ENCODE measurements at regions not wholly inside any gene's neighbourhood (a gene's known extent, or its start where the extent isn't known, plus 50 kb on each side); places are given as distances from the start of the nearest gene placed in this dataset.

DNA sequence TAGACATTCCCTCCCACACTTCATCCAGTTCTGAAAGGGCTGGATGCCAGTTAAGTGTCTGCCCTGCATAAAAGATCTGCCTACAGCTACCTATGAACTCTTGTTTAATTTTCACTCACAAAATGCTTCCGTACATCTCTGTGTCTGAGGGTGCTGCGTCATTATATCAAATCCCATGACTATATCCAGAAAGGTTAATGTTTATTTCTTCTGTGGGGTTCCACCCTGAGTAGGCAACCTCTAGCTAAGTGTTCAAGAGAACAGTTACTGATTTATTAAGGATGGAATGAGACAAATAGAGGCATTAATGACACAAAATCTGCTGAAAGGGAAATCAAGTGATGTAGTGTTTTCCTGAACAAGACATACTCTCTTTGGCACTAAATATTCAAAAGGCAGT, 220.2 kb downstream of the MTHFS start (continued):
- TF ChIP-seq, protein P1, sequence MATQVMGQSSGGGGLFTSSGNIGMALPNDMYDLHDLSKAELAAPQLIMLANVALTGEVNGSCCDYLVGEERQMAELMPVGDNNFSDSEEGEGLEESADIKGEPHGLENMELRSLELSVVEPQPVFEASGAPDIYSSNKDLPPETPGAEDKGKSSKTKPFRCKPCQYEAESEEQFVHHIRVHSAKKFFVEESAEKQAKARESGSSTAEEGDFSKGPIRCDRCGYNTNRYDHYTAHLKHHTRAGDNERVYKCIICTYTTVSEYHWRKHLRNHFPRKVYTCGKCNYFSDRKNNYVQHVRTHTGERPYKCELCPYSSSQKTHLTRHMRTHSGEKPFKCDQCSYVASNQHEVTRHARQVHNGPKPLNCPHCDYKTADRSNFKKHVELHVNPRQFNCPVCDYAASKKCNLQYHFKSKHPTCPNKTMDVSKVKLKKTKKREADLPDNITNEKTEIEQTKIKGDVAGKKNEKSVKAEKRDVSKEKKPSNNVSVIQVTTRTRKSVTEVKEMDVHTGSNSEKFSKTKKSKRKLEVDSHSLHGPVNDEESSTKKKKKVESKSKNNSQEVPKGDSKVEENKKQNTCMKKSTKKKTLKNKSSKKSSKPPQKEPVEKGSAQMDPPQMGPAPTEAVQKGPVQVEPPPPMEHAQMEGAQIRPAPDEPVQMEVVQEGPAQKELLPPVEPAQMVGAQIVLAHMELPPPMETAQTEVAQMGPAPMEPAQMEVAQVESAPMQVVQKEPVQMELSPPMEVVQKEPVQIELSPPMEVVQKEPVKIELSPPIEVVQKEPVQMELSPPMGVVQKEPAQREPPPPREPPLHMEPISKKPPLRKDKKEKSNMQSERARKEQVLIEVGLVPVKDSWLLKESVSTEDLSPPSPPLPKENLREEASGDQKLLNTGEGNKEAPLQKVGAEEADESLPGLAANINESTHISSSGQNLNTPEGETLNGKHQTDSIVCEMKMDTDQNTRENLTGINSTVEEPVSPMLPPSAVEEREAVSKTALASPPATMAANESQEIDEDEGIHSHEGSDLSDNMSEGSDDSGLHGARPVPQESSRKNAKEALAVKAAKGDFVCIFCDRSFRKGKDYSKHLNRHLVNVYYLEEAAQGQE (IDR thresholded peaks at IDR 0.05; ENCODE audit: low read depth, low read length), result no peak
- TF ChIP-seq TEAD4 (IDR thresholded peaks at IDR 0.05; ENCODE audit: borderline replicate concordance, insufficient read depth) (no peak), FOXJ3 (CRISPR knock-in tag; IDR thresholded peaks at IDR 0.05) (no peak), EP300 (IDR thresholded peaks at IDR 0.05; ENCODE audit: borderline replicate concordance in 1 of 2, low read depth in 1 of 2, low read length in 1 of 2) (no peak), RCOR1 (IDR thresholded peaks at IDR 0.05; ENCODE audit: low read length) (no peak), NRF1 (IDR thresholded peaks at IDR 0.05; ENCODE audit: low read depth, low read length) (no peak), RFX5 (IDR thresholded peaks at IDR 0.05; ENCODE audit: low read length) (no peak)
- TF ChIP-seq, protein P2, sequence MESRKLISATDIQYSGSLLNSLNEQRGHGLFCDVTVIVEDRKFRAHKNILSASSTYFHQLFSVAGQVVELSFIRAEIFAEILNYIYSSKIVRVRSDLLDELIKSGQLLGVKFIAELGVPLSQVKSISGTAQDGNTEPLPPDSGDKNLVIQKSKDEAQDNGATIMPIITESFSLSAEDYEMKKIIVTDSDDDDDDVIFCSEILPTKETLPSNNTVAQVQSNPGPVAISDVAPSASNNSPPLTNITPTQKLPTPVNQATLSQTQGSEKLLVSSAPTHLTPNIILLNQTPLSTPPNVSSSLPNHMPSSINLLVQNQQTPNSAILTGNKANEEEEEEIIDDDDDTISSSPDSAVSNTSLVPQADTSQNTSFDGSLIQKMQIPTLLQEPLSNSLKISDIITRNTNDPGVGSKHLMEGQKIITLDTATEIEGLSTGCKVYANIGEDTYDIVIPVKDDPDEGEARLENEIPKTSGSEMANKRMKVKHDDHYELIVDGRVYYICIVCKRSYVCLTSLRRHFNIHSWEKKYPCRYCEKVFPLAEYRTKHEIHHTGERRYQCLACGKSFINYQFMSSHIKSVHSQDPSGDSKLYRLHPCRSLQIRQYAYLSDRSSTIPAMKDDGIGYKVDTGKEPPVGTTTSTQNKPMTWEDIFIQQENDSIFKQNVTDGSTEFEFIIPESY (IDR thresholded peaks at IDR 0.05; ENCODE audit: borderline replicate concordance, low read depth), result no peak

DNA sequence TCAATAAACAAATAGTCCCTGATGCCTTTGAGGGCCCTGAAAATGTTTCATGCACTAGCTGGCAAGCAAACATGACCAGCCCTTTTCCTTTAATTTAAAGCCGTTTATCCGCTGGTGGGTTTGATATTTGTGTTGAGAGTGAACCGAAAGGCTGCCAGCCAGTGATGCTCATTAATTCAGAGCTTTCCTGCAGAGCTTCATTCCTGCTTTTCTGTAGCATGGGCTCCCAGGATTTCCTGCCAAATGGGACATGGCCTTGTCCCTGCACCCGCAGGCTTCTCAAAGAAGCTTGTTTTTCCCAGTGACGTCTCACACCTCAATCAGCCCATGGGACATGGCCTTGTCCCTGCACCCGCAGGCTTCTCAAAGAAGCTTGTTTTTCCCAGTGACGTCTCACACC, 219.6 kb downstream of the MTHFS start:
- no peak overlapping the region for H3K4me3 ChIP-seq (ENCODE audit: low read depth in 2 of 2, low read length in 1 of 2)
- H3K4me1 ChIP-seq (ENCODE audit: control insufficient read depth in 1 of 2, insufficient read depth in 2 of 2, low read depth in 1 of 2, low read length in 1 of 2), result peaks cover 6 to 29% of the 10 kb centered on the region in 2 experiments; a peak in 3 of 4 replicates
- TF ChIP-seq, protein P3, sequence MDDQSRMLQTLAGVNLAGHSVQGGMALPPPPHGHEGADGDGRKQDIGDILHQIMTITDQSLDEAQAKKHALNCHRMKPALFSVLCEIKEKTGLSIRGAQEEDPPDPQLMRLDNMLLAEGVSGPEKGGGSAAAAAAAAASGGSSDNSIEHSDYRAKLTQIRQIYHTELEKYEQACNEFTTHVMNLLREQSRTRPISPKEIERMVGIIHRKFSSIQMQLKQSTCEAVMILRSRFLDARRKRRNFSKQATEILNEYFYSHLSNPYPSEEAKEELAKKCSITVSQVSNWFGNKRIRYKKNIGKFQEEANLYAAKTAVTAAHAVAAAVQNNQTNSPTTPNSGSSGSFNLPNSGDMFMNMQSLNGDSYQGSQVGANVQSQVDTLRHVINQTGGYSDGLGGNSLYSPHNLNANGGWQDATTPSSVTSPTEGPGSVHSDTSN (IDR thresholded peaks at IDR 0.05), result no peak
- TF ChIP-seq TCF12 (IDR thresholded peaks at IDR 0.05), result no peak
- TF ChIP-seq FOXM1 (IDR thresholded peaks at IDR 0.05; ENCODE audit: low read depth), result no peak
- TF ChIP-seq, protein P4, sequence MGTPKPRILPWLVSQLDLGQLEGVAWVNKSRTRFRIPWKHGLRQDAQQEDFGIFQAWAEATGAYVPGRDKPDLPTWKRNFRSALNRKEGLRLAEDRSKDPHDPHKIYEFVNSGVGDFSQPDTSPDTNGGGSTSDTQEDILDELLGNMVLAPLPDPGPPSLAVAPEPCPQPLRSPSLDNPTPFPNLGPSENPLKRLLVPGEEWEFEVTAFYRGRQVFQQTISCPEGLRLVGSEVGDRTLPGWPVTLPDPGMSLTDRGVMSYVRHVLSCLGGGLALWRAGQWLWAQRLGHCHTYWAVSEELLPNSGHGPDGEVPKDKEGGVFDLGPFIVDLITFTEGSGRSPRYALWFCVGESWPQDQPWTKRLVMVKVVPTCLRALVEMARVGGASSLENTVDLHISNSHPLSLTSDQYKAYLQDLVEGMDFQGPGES (IDR thresholded peaks at IDR 0.05; ENCODE audit: low read depth, low read length), result no peak
- TF ChIP-seq, protein P5, sequence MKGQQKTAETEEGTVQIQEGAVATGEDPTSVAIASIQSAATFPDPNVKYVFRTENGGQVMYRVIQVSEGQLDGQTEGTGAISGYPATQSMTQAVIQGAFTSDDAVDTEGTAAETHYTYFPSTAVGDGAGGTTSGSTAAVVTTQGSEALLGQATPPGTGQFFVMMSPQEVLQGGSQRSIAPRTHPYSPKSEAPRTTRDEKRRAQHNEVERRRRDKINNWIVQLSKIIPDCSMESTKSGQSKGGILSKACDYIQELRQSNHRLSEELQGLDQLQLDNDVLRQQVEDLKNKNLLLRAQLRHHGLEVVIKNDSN (IDR thresholded peaks at IDR 0.05; ENCODE audit: borderline replicate concordance, low read depth), result no peak
- TF ChIP-seq RFX5 (IDR thresholded peaks at IDR 0.05; ENCODE audit: low read length), result no peak
- TF ChIP-seq NRF1 (IDR thresholded peaks at IDR 0.05; ENCODE audit: low read depth, low read length), result no peak
- TF ChIP-seq CHD2 (IDR thresholded peaks at IDR 0.05; ENCODE audit: low read length, partially characterized antibody), result no peak
- TF ChIP-seq NFIC (IDR thresholded peaks at IDR 0.05; ENCODE audit: borderline replicate concordance), result no peak
- no peaks in the 10 kb centered on the region for H3K36me3 ChIP-seq (replicated peaks in 1 of 2; ENCODE audit: control insufficient read depth in 1 of 2, insufficient read depth in 2 of 2, low read length in 1 of 2)
- 87% methylated on average over 7 of the region's 7 CpGs for WGBS (ENCODE audit: low lambda C conversion rate)
- no peaks in the 10 kb centered on the region for H3K79me2 ChIP-seq (ENCODE audit: insufficient read depth)
- H3K27ac ChIP-seq (ENCODE audit: low read depth in 2 of 2, low read length in 1 of 2), result no peak overlapping the region
- CTCF ChIA-PET, result interaction anchor here (0.6 to 0.8 kb wide), 3 partner anchors 71 to 1589 kb away, joined by 3 read pairs; no protein-coding TSS in a partner anchor
- POLR2A ChIA-PET, result no interaction called here
- H3K4me2 ChIP-seq, result no peak overlapping the region
- no peaks in the 10 kb centered on the region for H3K9me2 ChIP-seq
- DNase-seq, result no peak
- H2AFZ ChIP-seq (ENCODE audit: low read depth), result no peak overlapping the region
- peaks cover 25% of the 10 kb centered on the region for H3F3A ChIP-seq (replicated peaks; ENCODE audit: insufficient read depth)
- no peak overlapping the region for H3K9ac ChIP-seq
- H4K20me1 ChIP-seq (ENCODE audit: insufficient read depth), result no peaks in the 10 kb centered on the region
- no peaks in the 10 kb centered on the region for H3K27me3 ChIP-seq (ENCODE audit: insufficient read depth)
- H3K9me3 ChIP-seq, result no peaks in the 10 kb centered on the region
